ENCODE measurements at regions not wholly inside any gene's neighbourhood (a gene's known extent, or its start where the extent isn't known, plus 50 kb on each side); places are given as distances from the start of the nearest gene placed in this dataset.

DNA sequence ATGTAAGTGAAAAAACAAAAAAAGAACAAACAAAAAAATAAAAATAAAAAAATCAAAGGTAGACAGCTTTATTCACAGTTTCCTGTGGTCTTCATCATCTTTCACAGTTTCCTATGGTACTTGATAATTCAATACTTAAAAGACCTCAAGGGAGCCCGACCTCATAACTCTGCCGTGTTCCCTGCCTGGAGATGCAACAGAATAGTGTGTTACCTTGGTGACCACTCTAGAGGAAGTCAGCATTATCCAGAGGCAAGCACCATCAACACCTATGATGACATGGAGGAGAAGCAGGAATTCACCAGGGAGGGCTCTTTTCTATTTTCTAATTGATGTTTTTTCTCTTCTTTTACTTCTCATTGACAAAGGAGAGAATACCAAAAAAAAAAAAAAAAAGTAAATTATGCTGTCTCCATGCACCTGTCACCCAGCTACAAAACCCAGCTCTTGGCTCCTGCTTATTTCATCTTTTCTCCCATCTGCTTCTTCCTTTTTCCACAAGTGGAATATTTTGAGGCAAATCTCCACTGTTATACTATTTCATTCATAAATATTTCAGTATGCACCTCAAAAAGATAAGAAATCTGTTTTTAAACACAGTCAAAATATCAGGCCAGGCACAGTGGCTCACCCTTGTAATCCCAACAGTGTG lies 95.8 kb upstream of the STXBP5 start:
- no peak for TF ChIP-seq ARNT2 (CRISPR knock-in tag; IDR thresholded peaks at IDR 0.05; ENCODE audit: low read depth)
- TF ChIP-seq, protein P1, sequence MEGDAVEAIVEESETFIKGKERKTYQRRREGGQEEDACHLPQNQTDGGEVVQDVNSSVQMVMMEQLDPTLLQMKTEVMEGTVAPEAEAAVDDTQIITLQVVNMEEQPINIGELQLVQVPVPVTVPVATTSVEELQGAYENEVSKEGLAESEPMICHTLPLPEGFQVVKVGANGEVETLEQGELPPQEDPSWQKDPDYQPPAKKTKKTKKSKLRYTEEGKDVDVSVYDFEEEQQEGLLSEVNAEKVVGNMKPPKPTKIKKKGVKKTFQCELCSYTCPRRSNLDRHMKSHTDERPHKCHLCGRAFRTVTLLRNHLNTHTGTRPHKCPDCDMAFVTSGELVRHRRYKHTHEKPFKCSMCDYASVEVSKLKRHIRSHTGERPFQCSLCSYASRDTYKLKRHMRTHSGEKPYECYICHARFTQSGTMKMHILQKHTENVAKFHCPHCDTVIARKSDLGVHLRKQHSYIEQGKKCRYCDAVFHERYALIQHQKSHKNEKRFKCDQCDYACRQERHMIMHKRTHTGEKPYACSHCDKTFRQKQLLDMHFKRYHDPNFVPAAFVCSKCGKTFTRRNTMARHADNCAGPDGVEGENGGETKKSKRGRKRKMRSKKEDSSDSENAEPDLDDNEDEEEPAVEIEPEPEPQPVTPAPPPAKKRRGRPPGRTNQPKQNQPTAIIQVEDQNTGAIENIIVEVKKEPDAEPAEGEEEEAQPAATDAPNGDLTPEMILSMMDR (CRISPR knock-in tag; IDR thresholded peaks at IDR 0.05): no peak
- TF ChIP-seq NFE2L1 (CRISPR knock-in tag; IDR thresholded peaks at IDR 0.05; ENCODE audit: borderline replicate concordance): no peak
- TF ChIP-seq RAD21 (CRISPR knock-in tag; IDR thresholded peaks at IDR 0.05): no peak
- no peak for TF ChIP-seq SATB2 (CRISPR knock-in tag; IDR thresholded peaks at IDR 0.05)
- no peak for TF ChIP-seq HIVEP1 (CRISPR knock-in tag; IDR thresholded peaks at IDR 0.05)
- TF ChIP-seq RFX5 (IDR thresholded peaks at IDR 0.05; ENCODE audit: low read depth, low read length): no peak
- TF ChIP-seq, protein P2, sequence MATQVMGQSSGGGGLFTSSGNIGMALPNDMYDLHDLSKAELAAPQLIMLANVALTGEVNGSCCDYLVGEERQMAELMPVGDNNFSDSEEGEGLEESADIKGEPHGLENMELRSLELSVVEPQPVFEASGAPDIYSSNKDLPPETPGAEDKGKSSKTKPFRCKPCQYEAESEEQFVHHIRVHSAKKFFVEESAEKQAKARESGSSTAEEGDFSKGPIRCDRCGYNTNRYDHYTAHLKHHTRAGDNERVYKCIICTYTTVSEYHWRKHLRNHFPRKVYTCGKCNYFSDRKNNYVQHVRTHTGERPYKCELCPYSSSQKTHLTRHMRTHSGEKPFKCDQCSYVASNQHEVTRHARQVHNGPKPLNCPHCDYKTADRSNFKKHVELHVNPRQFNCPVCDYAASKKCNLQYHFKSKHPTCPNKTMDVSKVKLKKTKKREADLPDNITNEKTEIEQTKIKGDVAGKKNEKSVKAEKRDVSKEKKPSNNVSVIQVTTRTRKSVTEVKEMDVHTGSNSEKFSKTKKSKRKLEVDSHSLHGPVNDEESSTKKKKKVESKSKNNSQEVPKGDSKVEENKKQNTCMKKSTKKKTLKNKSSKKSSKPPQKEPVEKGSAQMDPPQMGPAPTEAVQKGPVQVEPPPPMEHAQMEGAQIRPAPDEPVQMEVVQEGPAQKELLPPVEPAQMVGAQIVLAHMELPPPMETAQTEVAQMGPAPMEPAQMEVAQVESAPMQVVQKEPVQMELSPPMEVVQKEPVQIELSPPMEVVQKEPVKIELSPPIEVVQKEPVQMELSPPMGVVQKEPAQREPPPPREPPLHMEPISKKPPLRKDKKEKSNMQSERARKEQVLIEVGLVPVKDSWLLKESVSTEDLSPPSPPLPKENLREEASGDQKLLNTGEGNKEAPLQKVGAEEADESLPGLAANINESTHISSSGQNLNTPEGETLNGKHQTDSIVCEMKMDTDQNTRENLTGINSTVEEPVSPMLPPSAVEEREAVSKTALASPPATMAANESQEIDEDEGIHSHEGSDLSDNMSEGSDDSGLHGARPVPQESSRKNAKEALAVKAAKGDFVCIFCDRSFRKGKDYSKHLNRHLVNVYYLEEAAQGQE (IDR thresholded peaks at IDR 0.05; ENCODE audit: borderline replicate concordance in 1 of 2, low read depth in 1 of 2, low read length in 2 of 2): no peak
- no peak for TF ChIP-seq KLF6 (CRISPR knock-in tag; IDR thresholded peaks at IDR 0.05)
- no peak for TF ChIP-seq HNRNPLL (IDR thresholded peaks at IDR 0.05; ENCODE audit: low read depth, low read length, poor library complexity, severe bottlenecking)
- TF ChIP-seq TP53 (CRISPR knock-in tag; conservative IDR thresholded peaks at IDR 0.05): no peak
- no peak for TF ChIP-seq NCOR1 (IDR thresholded peaks at IDR 0.05; ENCODE audit: borderline replicate concordance, low read length)
- TF ChIP-seq SRF (IDR thresholded peaks at IDR 0.05; ENCODE audit: low read depth, low read length): no peak
